Inflammatory macrophage treated with lipopolysaccharide for 1 hour (primary cell): ENCODE measurements at regions not wholly inside any gene's neighbourhood (a gene's known extent, or its start where the extent isn't known, plus 50 kb on each side); places are given as distances from the start of the nearest gene placed in this dataset.

Experiments
- DNase-seq, 2 donors: peaks; one replicate each; pipeline ENCODE4 v3.0.0-alpha.2; 2020 to 2022

DNA sequence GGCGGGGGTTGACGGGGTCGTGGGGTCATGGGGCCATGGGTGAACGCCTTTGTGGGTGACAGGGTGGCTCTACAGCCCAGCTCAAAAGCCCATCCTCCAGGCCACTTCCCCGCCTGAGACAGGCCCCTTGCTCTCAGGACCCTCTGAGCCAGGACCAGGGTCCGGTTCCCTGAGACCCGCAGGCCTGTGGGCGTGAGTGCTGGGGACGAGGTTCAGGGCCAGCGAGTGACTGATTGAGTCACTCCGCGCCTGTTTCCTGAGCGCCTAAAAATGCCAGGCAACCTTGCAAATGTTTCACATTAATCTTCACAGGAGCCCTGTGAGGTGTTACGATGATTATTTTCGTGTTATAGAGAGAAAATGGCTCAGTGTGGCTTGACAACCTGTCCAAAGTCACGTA lies 97.8 kb downstream of the ZNF674 start:
- no peak for DNase-seq

DNA sequence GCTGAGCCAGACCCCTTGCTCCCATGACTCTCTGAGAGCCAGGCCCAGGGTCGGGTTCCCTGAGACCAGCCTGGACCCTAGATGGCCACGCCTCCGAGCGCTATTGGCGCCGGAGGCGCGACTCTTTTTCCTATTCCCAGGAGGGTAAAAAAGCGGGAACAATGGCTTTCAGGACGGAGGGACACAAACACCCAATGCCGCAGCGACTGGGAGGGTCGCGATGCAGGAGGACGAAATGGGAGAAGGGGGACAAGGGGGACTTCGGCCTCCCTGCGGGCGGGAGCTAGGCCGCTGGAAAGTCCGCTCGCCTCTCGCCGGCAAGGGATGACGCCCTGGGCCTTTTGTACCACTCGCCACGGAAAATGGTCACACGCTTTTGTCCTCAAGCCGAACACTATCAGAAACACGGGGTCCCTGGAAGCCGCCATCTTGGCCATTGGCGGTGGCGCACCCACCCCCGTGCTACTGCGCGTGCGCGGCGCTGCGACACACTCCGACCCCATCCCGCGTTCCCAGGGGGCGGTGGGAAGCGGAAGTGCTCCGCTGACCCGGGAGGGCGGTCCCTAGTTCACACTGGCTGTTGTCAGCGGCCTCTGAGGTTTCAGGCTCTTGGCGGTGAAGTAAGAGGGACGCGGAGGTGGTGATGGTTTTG lies 98.4 kb downstream of the ZNF674 start:
- DNase-seq: peak; percentile 82 to 87

DNA sequence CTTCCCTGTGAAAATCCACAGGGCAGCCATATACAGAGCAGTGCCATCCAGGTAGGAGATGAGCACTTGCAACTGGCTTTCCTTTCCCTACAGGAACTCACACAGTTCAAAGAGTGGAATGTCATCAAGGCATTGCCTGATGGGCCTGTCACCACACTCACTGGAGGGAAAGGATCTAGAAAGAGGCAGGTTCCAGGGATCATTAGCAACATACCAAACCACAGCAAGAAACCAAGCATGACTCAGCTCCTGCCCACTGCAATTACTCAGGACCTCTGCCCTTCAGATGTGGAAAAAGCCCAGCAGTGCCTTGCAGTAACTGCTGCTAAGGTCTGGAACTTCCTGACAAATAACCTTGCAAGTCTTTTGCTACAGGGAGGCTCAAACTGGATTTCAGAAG lies 101.2 kb downstream of the ZNF674 start:
- peak; percentile 61 to 81 for DNase-seq

GRCh38 chrX:46436744-46437143 lies 108.5 kb downstream of the ZNF674 start:
- no peak for DNase-seq

DNA sequence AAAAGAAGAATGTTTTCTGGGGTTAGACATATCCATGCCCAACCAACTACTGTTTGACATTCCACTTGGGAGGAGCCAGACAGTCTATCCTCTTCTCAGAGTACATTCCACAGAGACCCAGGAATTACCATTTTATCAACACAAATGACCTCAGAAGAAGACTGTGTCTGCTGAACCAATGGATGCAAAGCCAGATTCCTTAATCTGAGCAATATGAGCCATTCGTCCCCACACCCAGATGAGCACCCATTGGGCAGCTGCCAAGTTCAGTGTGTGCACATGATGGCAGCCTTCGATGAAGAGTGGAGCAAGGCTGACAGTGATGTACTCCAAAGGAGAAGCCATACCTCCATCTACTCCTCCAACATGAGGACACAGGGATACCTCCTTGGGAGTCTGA lies 111.3 kb downstream of the ZNF674 start:
- DNase-seq: no peak

GRCh38 chrX:46408553-46409407 lies 136.4 kb downstream of the ZNF674 start:
- DNase-seq: peak; percentile 31 to 72

- DNase-seq: no peak
Measured at GRCh38 chrX:46407753-46408130, 137.5 kb downstream of the ZNF674 start.

- DNase-seq: no peak
Measured at GRCh38 chrX:46407036-46407752, 138.0 kb downstream of the ZNF674 start.

DNA sequence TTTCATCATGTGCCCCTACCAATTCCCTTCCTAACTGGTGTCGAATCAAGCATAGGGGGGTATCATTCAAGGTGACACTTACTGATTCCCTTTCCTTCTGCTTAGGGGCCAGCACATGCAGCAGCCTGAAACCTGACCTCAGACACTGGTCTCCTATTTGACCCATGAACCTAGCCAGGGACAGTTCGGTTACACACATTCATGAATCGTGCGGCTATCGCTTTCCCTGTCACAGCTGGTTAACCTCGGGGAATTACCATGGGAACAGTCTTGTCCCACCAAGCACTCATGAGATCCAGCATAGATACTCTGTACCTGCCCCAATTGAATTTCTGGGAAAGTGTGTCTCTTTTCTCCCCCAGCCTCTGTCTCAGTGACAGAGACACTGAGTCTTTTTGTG lies 140.4 kb downstream of the ZNF674 start:
- DNase-seq: no peak

- no peak for DNase-seq
Measured at GRCh38 chrX:46400530-46401443, 144.4 kb downstream of the ZNF674 start.

GRCh38 chrX:46398874-46399273 lies 146.3 kb downstream of the ZNF674 start:
- no peak for DNase-seq

DNA sequence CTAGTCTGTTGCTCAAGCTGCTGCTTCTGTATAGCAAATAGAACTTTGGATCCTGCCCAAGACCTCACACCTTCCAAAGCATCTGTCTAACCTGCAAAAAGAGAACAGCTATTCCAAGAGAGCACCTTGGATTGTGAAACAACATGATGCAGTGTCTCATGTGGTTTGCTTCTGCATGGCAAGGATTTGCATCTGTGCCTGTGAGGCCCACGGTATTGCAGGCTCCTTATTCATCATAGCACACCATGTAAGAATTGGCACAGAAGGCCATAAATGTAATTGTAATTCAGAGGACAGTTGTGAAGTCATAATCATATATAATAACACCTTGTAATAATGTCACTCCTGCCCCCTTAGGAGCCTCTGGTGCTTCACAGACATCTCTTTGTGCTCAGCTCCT lies 147.1 kb downstream of the ZNF674 start:
- DNase-seq: no peak

DNA sequence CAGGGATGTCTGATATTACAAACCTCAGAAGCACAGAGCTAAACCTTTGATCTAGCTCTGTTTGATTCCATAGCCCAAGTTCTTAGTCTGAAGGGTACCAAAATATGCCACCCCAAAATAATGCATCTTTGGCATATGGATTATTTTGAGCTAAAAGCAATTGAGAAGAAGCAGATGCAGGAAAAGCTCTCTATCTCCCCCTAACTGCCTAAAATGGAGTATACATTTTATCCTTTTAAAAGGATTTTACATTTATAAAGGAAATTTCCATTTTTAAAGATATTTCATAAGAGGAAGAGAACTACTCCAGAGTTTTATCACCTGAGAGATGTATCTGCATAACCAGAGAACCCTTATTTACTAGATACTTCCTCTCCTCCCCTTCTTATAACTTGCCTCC lies 158.7 kb downstream of the ZNF674 start:
- no peak for DNase-seq

GRCh38 chrX:46383006-46383405 lies 162.2 kb downstream of the ZNF674 start:
- no peak for DNase-seq

- no peak for DNase-seq
Measured at GRCh38 chrX:46382595-46382994, 162.6 kb downstream of the ZNF674 start.

DNA sequence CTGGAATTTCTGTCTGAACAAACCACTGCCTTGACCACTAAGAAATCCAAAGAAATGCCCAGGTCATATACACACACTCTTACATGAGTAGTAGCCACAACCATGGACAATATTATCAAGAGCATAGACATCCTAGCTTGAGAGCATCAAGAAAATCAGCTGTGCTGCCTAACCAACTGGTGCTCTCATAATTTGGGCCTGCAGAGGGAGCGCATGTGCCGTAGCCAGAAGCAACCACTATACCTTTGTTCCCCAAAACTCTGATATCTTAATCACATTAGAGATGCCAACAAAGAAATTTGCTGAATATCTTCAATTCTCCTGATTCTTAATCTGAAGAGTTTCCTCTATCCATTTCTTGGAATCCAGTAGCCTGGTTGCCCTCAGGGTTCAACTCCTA lies 163.6 kb downstream of the ZNF674 start:
- DNase-seq: peak in 1 of 2 donors; percentile 43

GRCh38 chrX:46380148-46380752 lies 165.0 kb downstream of the ZNF674 start:
- no peak for DNase-seq

DNA sequence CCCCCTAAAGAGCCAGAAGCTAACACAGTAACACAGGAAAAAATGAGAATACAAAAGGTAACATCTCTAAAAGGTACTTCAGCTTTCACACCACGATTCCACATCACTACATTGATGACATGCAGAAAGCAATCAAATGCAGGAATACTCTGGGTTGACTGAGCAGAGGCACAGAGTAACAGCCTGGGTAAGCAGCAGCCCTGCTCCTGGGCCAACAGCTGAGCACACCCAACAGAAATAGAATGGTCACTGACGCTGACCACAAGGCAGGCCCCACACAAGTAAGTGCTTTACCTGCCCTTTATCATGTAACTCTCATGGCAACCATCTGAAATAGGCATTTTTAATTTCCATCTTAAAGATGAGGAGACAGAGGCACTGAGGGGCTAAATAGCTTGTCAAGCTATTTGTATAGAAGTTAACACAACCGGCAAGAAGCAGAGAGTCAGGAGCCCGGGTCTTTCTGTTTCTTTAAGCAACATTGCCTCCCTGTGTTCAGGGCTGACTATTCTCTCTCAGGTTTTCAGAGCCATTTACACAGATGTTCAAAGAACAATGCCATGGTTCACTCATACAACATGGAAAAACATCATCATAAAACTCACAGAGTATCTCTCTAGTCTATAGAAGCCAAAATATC lies 168.9 kb downstream of the ZNF674 start:
- DNase-seq: peak in 1 of 2 donors; percentile 9

GRCh38 chrX:46375831-46376230 lies 169.4 kb downstream of the ZNF674 start:
- DNase-seq: no peak

GRCh38 chrX:46374371-46374770 lies 170.8 kb downstream of the ZNF674 start:
- DNase-seq: peak in 1 of 2 donors; percentile 7

- no peak for DNase-seq
Measured at GRCh38 chrX:46367491-46367890, 177.7 kb downstream of the ZNF674 start.
